ENCODE measurements at regions not wholly inside any gene's neighbourhood (a gene's known extent, or its start where the extent isn't known, plus 50 kb on each side); places are given as distances from the start of the nearest gene placed in this dataset.

GRCh38 chr14:87434011-87434410 lies 559.0 kb downstream of the GALC start:
- no peak for FAIRE-seq
- H3K4me1 ChIP-seq (ENCODE audit: insufficient read depth, low read length) = no peaks in the 10 kb centered on the region
- no TSS peak for BruUV-seq (replicated peaks)

GRCh38 chr14:87432698-87433097 lies 560.3 kb downstream of the GALC start:
- POLR2A ChIA-PET = no interaction called here
- intact Hi-C loops (cut with micrococcal nuclease; ENCODE audit: unreplicated experiment) = no loop called here

More at GRCh38 chr14:87434011-87434410, 559.0 kb downstream of the GALC start:
- Histone ChIP-seq H3K9ac (ENCODE audit: insufficient read depth, low read depth, low read length) (no peak overlapping the region), H3K36me3 (replicated peaks in 1 of 2; ENCODE audit: control insufficient read depth in 1 of 2, insufficient read depth in 2 of 2, low read length in 2 of 2) (no peaks in the 10 kb centered on the region), H3K27ac (ENCODE audit: extremely low read length, insufficient read depth, low read length) (no peak overlapping the region), H3K79me2 (ENCODE audit: insufficient read depth, low read length) (no peaks in the 10 kb centered on the region), H4K20me1 (ENCODE audit: insufficient read depth, low read length) (no peaks in the 10 kb centered on the region), H3K4me2 (ENCODE audit: low read depth, low read length) (no peak overlapping the region), H3K9me3 (ENCODE audit: low read length) (peaks cover 5% of the 10 kb centered on the region), H3K4me3 (replicated peaks in 1 of 3; ENCODE audit: insufficient read depth in 1 of 3, low read depth in 2 of 3, low read length in 3 of 3) (no peak overlapping the region), H3K27me3 (ENCODE audit: control insufficient read depth in 1 of 2, insufficient read depth in 2 of 2, low read length in 2 of 2) (no peaks in the 10 kb centered on the region), H2AFZ (ENCODE audit: low read length) (no peak overlapping the region)
- ATAC-seq = no peak
- in situ Hi-C loops (cut with HindIII; ENCODE audit: extremely low pct_ligation_motif_present, low pct_unique_long_range_greater_than_20kb) (no loop called here), intact Hi-C loops (cut with micrococcal nuclease; ENCODE audit: unreplicated experiment) (no loop called here)
- no peak for TF ChIP-seq RFXAP (CRISPR knock-in tag; IDR thresholded peaks at IDR 0.05; ENCODE audit: borderline replicate concordance)
- no peak for TF ChIP-seq ESRRA (CRISPR knock-in tag; IDR thresholded peaks at IDR 0.05; ENCODE audit: low read depth)
- no peak for TF ChIP-seq GATA4 (IDR thresholded peaks at IDR 0.05; ENCODE audit: borderline replicate concordance, low read depth)
- no peak for TF ChIP-seq ZNF557 (CRISPR knock-in tag; IDR thresholded peaks at IDR 0.05)
- no peak for TF ChIP-seq EED (CRISPR knock-in tag; IDR thresholded peaks at IDR 0.05)
- no peak for TF ChIP-seq ZNF678 (CRISPR knock-in tag; IDR thresholded peaks at IDR 0.05)
- no peak for TF ChIP-seq EEA1 (CRISPR knock-in tag; IDR thresholded peaks at IDR 0.05; ENCODE audit: borderline replicate concordance)
- no peak for TF ChIP-seq JUND (CRISPR knock-in tag; IDR thresholded peaks at IDR 0.05)
- TF ChIP-seq ZNF274 (CRISPR knock-in tag; IDR thresholded peaks at IDR 0.05) = no peak
- no peak for TF ChIP-seq GATAD2A (CRISPR knock-in tag; IDR thresholded peaks at IDR 0.05)
- TF ChIP-seq TOPORS (CRISPR knock-in tag; IDR thresholded peaks at IDR 0.05) = no peak
- no peak for TF ChIP-seq ZNF441 (CRISPR knock-in tag; IDR thresholded peaks at IDR 0.05; ENCODE audit: borderline replicate concordance)
- no peak for TF ChIP-seq MXD4 (CRISPR knock-in tag; IDR thresholded peaks at IDR 0.05)
- TF ChIP-seq TBP (CRISPR knock-in tag; IDR thresholded peaks at IDR 0.05) = no peak
- POLR2A ChIA-PET = no interaction called here
- 8% methylated on average over 1 of the region's 1 CpG for WGBS (ENCODE audit: low lambda C conversion rate)
- no peak for DNase-seq (ENCODE audit: low spot score)
- CTCF ChIA-PET (ENCODE audit: low intra/inter-chr PET ratio, low total read pairs) = no interaction called here

More at GRCh38 chr14:87432698-87433097, 560.3 kb downstream of the GALC start:
- no peak overlapping the region for H3K9ac ChIP-seq (ENCODE audit: insufficient read depth, low read depth, low read length)
- H3K27me3 ChIP-seq (ENCODE audit: control insufficient read depth in 1 of 2, insufficient read depth in 2 of 2, low read length in 2 of 2) = no peaks in the 10 kb centered on the region
- ATAC-seq = no peak
- H4K20me1 ChIP-seq (ENCODE audit: insufficient read depth, low read length) = no peaks in the 10 kb centered on the region
- in situ Hi-C loops (cut with HindIII; ENCODE audit: extremely low pct_ligation_motif_present, low pct_unique_long_range_greater_than_20kb) = no loop called here
- no peak overlapping the region for H3K4me2 ChIP-seq (ENCODE audit: low read depth, low read length)
- no peaks in the 10 kb centered on the region; the same call in 1 of the 2 replicates for H3K9me3 ChIP-seq (ENCODE audit: low read length)
- no peak for FAIRE-seq
- no peak overlapping the region for H2AFZ ChIP-seq (ENCODE audit: low read length)
- TF ChIP-seq ZNF598 (CRISPR knock-in tag; IDR thresholded peaks at IDR 0.05; ENCODE audit: borderline replicate concordance) = no peak
- no peak for TF ChIP-seq AKAP8 (CRISPR knock-in tag; IDR thresholded peaks at IDR 0.05)
- TF ChIP-seq ZNF343 (CRISPR knock-in tag; IDR thresholded peaks at IDR 0.05) = no peak
- no peak for TF ChIP-seq FOXP1 (IDR thresholded peaks at IDR 0.05)
- TF ChIP-seq FOXP1 (CRISPR knock-in tag; IDR thresholded peaks at IDR 0.05) = no peak
- no peak for TF ChIP-seq ZNF616 (CRISPR knock-in tag; IDR thresholded peaks at IDR 0.05; ENCODE audit: low read depth)
- TF ChIP-seq ZNF432 (CRISPR knock-in tag; IDR thresholded peaks at IDR 0.05; ENCODE audit: borderline replicate concordance) = no peak
- TF ChIP-seq ZFP62 (CRISPR knock-in tag; IDR thresholded peaks at IDR 0.05) = no peak
- no peak for TF ChIP-seq MYC (CRISPR knock-in tag; IDR thresholded peaks at IDR 0.05; ENCODE audit: borderline replicate concordance)
- no peaks in the 10 kb centered on the region for H3K36me3 ChIP-seq (replicated peaks in 1 of 2; ENCODE audit: control insufficient read depth in 1 of 2, insufficient read depth in 2 of 2, low read length in 2 of 2)
- no peak overlapping the region for H3K27ac ChIP-seq (ENCODE audit: extremely low read length, insufficient read depth, low read length)
- H3K4me1 ChIP-seq (ENCODE audit: insufficient read depth, low read length) = no peaks in the 10 kb centered on the region
- WGBS (ENCODE audit: low lambda C conversion rate) = 38% methylated on average over 6 of the region's 6 CpGs
- H3K4me3 ChIP-seq (replicated peaks in 1 of 3; ENCODE audit: insufficient read depth in 1 of 3, low read depth in 2 of 3, low read length in 3 of 3) = no peak overlapping the region
- CTCF ChIA-PET (ENCODE audit: low intra/inter-chr PET ratio, low total read pairs) = no interaction called here
- DNase-seq (ENCODE audit: low spot score) = no peak
- BruUV-seq (replicated peaks) = no TSS peak
- H3K79me2 ChIP-seq (ENCODE audit: insufficient read depth, low read length) = no peaks in the 10 kb centered on the region
